Right hindlimb (tissue), 1 donor: ENCODE measurements at regions not wholly inside any gene's neighbourhood (a gene's known extent, or its start where the extent isn't known, plus 50 kb on each side); places are given as distances from the start of the nearest gene placed in this dataset.

Experiments
- DNase-seq: peaks from one replicate; pipeline ENCODE4 v3.0.0-alpha.2; 2018

- no peak for DNase-seq
These were observed 607.1 kb downstream of the KCNT2 start for GRCh38 chr1:196001188-196001587.

GRCh38 chr1:195999022-195999421 is 609.2 kb downstream of the KCNT2 start:
- DNase-seq, result no peak

DNA sequence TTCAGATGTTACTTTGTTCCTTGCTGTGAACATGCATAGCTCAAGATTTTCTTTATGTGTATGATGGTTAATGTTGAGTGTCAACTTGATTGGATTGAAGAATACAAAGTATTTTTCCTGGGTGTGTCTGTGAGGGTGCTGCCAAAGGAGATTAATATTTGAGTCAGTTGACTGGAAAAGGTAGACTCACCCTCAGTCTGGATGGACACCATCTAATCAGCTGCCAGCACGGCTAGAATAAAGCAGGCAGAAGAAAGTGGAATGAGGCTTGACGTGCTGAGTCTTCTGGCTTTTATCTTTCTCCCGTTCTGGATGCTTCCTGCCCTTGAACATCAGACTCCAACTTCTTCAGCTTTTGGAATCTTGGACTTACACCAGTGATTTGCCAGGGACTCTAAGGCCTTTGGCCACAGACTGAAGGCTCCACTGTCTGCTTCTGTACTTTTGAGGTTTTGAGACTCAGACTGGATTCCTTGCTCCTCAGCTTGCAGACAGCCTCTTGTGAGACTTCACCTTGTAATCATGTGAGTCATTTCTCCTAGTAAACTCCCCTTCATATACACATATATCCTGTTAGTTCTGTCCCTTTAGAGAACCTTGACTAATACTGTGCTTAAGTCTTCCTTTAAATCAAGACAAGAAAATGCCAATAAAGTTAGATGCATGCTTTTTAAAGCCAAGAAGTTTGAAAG is 626.6 kb downstream of the KCNT2 start:
- DNase-seq, result no peak

DNA sequence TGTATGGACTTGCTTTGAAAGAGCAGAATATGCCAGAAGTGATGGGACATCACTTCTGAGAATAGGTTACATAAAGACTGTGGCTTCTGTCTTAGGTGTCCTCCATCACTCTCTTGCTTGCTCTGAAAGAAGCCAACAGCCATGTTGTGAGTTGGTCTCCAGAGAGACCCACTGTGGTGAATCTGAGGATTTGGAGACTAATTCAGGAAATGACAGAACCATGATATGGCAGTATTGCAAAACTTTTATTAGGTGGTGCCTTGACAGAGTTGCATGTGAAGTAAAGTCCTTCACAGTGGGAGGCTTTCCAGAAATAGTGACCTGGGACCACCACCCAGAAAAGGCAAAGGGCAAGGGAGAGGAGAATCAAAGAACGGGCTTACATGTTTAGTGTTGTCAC is 628.6 kb downstream of the KCNT2 start:
- no peak for DNase-seq

DNA sequence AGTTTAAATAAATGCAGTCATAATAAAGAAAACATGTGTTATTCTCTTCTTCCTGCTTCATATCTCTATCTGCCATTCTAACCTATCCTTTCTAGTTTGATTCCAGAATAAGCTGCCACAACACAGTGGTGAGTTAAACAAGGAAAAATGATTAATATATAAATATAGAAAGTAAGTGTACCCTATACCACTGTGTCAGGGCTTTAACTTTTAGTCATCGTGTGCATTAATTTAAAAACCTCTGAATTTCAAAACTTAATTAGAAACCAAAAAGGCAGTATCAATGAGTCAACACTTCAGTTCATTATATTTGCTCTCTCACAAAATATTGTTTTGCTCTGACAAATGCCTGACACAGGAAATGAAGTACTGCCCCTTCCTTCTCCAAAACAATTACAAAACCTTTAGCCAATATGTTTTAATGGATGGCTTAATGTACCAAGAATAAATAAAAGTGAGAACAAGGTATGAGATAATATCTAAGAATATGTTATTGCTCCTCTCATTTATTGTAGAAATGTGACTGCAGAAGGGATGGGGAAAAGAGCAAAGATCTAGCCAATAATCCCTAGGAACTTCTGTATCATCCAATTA is 634.8 kb downstream of the KCNT2 start:
- no peak for DNase-seq

DNA sequence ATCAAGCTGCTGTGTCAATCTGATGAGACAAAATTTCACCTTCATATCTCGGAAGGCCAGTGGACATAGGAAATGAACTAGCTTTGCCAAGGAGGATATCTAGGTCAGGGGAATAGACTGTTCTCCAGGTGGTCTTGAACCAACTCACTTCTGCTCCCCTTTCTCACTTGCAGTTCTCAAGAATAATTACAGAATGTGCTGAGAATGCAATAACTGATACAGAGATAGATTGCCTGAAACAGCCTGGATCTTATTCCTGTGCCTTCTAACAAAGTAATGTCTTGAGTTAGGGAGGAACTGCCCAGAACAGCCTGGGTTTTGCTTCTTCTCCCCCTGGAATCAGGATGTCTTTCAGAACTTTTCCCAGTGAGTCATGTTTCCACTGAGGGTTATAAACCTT is 636.7 kb downstream of the KCNT2 start:
- no peak for DNase-seq

GRCh38 chr1:195970209-195970608 is 638.0 kb downstream of the KCNT2 start:
- no peak for DNase-seq

DNA sequence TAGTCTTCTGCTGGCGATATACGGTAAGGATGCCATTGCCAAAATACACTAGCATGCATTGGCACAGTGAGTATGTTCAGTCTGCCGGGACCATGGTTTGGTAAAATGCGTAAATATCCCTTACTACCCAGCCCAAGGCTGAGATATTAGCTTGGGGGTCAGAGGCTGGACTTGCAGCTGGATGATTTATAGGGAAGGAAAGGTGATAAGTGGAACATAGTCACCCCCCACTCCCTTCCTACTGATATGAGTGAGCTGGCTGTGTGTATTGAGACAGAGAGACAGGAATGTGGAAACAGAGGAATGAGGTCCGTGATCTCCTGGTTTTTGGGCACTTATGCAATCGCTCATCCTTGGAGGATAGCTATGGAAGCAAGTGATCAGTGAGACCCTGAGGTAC is 642.8 kb downstream of the KCNT2 start:
- DNase-seq, result no peak

DNA sequence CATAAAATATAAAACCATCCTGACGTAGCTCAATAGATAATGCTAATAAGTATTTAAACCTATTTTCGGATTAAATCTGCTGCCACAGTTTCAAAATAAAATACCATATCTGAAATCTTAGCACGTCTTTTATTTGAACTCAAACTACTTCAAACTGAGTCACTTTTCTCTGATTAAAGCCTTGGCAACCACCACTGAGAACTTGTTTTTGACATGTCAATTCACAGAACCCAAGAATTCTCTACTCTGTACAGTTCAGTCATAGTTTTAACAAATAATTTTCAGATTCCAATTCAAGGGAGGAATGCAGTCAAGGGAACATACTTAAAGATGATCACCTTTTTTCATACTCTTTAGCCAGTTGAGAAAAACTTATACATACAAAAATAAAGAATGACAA is 643.2 kb downstream of the KCNT2 start:
- no peak for DNase-seq

DNA sequence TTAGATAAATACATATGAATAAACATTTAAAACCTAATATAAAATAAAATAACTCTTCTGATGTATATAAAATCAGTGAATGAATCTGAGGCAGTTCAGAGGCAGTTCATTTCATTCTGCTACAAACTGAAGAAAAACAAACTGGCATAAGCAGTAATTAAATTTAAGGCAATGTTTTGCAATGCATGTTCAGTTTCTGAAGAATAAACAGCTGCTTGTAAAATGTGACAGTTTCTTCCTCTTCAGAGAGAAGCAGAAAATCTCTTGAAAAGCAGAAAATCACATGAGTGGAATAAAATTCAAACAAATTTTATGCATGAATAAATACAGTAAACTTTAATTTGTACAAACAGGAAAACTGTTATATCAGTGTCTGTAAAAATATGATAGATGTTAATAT is 643.7 kb downstream of the KCNT2 start:
- no peak for DNase-seq

- DNase-seq, result no peak
These were observed 646.2 kb downstream of the KCNT2 start for GRCh38 chr1:195962051-195962450.

DNA sequence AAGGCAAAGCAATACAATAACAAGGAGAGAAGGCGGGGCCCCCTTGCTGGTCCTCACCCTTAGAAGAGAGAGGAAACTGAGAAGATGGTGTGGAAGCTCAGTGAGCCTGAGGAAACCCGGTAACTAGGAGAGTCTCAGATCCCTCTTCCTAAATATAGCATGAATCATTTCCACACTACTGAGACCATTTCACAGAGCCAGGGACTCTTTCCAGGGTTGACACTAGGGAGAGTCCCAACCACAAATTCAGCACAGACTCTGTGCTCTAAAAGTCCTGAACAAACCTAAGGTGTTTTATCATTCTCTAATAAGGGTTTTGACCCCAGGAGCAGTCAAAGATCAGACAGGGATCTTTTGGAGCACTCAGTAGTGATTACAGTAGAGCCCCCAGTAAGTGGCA is 647.7 kb downstream of the KCNT2 start:
- DNase-seq, result no peak

DNA sequence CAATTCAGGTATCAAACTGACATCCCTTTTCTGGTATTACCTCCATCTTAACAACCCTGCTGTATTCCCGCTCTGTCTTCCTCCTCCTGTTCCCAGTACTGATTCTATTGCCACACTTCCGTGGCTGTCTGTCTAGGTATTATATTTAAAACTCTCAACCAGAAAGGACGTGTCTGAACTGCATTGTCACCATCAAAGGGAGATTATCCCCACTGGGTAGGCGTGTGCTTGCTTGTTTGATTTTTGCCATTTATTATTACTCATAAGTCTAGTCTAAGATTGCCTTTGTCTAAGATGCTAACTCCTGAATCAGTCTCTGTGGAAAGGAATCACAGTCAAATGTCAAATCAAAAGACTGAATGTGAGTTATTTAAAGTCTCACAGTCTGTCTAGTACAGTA is 650.1 kb downstream of the KCNT2 start:
- no peak for DNase-seq

DNA sequence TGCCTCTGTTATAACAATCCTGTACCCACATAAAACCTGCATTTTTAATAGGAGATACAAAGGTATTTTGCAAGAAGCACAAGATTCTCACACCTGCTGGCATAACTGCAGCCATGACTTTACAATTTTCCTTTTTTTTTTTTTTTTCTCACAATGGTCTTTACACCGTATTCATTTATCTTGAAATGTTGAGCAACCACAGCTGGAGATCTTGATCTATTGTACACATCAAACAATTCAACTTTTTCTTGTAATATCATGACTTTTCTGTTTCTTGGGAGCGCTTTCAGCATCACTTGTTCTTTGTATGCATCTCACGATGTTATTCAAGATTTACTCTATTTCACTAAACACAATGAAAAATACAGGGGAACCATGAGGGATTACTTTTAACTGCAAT is 651.4 kb downstream of the KCNT2 start:
- no peak for DNase-seq

DNA sequence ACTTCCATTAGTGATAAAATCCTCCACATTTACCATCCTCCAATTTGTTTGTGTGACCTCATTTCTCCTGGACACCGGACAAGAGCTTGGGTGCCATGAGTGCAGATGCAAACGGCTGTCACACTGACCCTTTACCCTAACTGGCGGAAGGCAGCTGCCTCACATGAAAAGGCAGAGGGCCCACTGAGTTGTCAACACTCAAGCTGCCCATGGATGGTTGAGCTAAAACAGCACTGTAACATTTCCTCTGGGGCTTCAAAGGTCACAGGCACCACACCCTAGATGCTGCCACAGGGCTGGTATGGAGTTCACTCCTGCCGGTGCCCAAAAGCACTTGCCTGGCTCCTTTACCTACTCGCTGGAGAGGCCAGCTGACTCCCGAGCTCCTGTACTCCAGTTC is 653.4 kb downstream of the KCNT2 start:
- no peak for DNase-seq

DNA sequence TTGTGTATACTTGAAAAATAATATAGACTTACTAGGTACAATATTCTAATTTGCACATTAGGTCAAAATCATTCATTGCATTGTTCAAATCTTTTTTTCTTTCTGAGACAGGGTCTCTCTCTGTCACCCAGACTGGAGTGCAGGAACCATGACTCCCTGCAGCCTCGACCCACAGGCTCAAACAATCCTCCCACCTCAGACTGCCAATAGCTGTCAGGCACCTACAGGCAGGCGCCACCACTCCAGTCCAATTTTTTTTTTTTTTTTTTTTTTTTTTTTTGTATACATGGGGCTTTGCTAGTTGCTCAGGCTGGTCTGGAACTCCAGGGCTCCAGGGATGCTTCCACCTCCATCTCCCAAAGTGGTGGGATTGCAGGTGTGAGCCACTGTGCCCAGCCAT is 656.9 kb downstream of the KCNT2 start:
- no peak for DNase-seq

DNA sequence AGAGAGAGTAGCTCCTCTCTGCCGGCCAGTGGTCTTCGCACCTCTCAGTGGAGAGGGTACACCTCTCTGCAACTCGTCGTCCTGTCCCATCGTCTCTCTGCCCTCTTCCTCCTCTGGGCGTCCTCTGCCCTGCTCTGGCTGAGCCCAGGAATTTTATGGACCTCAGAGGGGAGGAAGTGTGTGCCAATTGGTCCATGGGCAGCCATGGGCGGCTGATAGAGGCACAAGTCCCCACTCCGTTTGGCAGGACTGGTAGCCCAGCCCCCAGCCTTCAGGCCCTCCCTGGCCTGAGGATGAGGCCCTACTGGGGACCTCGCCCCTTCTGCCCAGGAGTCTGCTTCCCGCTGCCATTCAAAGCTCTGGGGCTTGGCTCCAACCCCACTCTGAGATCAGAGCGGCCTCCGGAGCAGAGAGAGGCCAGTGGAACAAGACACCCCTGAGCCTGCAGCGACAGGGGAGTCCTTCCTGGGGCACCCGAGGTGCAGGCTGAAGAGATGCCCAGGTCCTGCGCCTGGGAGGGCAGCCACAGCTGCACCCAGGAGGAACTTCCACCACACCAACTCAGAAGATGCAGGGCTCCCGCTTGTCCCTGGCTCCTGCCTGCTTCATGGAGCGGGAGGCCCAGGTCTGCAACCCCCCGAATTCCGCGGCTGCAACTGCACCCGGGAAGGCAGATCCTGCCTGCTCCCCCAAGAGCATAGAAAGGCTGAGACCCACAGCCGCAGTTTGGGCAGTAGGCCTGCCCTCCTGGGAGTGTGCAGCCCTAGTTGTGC is 659.9 kb downstream of the KCNT2 start:
- DNase-seq, result no peak

GRCh38 chr1:195946500-195946899 is 661.7 kb downstream of the KCNT2 start:
- DNase-seq, result no peak

GRCh38 chr1:195941795-195942194 is 666.4 kb downstream of the KCNT2 start:
- DNase-seq, result no peak

DNA sequence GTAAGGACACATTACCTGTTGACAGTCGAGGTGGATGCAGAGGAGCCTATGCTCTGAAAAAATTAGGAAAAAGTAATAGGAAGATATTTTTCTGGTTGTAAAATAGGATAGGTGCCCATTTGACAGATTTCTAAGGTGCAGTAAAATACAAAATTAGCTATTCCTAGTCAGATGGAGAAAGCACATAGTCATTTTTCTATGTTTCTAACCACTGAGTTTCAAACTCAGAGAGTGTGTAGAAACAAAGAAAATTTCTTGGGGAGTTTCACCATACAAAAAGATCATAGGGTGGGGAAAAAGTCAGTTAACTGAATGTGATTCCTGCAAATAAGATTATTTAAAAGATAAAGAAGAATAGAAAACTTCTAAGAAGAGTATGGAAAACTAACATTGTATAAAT is 666.9 kb downstream of the KCNT2 start:
- DNase-seq, result no peak

GRCh38 chr1:195939844-195940243 is 668.4 kb downstream of the KCNT2 start:
- no peak for DNase-seq

GRCh38 chr1:195934817-195935553 is 673.3 kb downstream of the KCNT2 start:
- no peak for DNase-seq

DNA sequence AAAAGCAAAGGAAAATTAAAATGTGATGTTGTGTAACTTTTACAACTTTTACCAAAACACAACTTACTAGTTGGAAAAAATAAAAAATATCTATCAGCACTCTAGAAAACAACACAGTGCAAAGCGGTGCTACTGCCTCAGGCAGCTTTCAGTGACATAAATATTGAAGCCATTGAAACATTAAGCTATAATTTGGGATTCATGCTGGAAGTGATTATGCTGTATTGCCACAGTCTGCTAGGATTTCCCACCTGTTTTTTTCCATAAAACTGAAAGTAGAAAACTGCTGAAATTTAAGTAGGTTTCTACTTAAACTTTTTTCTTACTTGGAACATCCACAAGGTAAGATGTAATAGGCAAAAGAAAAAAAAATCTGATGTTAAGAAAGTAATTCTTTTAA is 674.4 kb downstream of the KCNT2 start:
- no peak for DNase-seq

- DNase-seq, result no peak
These were observed 692.4 kb downstream of the KCNT2 start for GRCh38 chr1:195915826-195916225.
